Gastrocnemius medialis (tissue), 4 donors: ENCODE measurements at regions not wholly inside any gene's neighbourhood (a gene's known extent, or its start where the extent isn't known, plus 50 kb on each side); places are given as distances from the start of the nearest gene placed in this dataset.

Experiments
- ATAC-seq, 2 donors: fragments of 150-250 bp; one replicate each; pipeline ENCODE4 v1.9.1; 2016
- DNase-seq, 2 donors: peaks; one replicate each; pipeline ENCODE4 v3.0.0-alpha.2; 2019
- H3K27ac ChIP-seq, 4 donors: fragments of 200-600 bp; sonication (generic); 1 replicate in 1 of 4; 2 replicates in 3 of 4; pipeline ENCODE4 v1.5.1; 2016 to 2018; ENCODE audit warnings: mild to moderate bottlenecking in 2 of 4, moderate library complexity in 1 of 4
- H3K27me3 ChIP-seq, 3 donors: fragments of 200-600 bp; sonication (generic) in 2 of 3; 1 replicate in 1 of 3; 2 replicates in 2 of 3; pipeline versions ENCODE4 v1.5.1 to v1.6.0; 2016 to 2019; ENCODE audit warnings: mild to moderate bottlenecking in 1 of 3, moderate library complexity in 1 of 3
- H3K36me3 ChIP-seq, 2 donors: fragments of 200-600 bp; sonication (generic) in 1 of 2; one replicate each; pipeline ENCODE4 v1.5.1; 2017 to 2018
- H3K4me1 ChIP-seq, 2 donors: fragments of 200-600 bp; sonication (generic) in 1 of 2; one replicate each; pipeline ENCODE4 v1.5.1; 2016 to 2017; ENCODE audit warnings: mild to moderate bottlenecking in 2 of 2
- H3K4me3 ChIP-seq, 4 donors: fragments of 200-600 bp; sonication (generic) in 3 of 4; 1 replicate in 1 of 4; 2 replicates in 3 of 4; pipeline ENCODE4 v1.5.1; 2016 to 2019; ENCODE audit warnings: mild to moderate bottlenecking in 2 of 4
- H3K9me3 ChIP-seq, 3 donors: fragments of 200-600 bp; sonication (generic) in 2 of 3; 1 replicate in 1 of 3; 2 replicates in 2 of 3; pipeline ENCODE4 v1.5.1; 2016 to 2019
- CTCF ChIP-seq, 5 experiments: fragments of 450-650 bp in 3 of 5; fragments of 200-600 bp in 2 of 5; sonication (generic) in 2 of 5; IDR thresholded peaks in 4 of 5; conservative IDR thresholded peaks in 1 of 5; 1 replicate in 4 of 5; 2 replicates in 1 of 5; pipeline ENCODE4 v1.5.1; 2016 to 2019; ENCODE audit warnings: antibody characterized with exemption in 5 of 5, mild to moderate bottlenecking in 3 of 5, moderate library complexity in 3 of 5
- POLR2A ChIP-seq, 2 donors: fragments of 450-650 bp; IDR thresholded peaks; one replicate each; pipeline ENCODE4 v1.6.1; 2017; ENCODE audit warnings: antibody characterized with exemption in 2 of 2, mild to moderate bottlenecking in 2 of 2, moderate library complexity in 2 of 2
- in situ Hi-C, 4 donors: fragments of 200-750 bp; cut with MboI; loops; one replicate each; pipeline versions ENCODE4 v1.15.0 to v1.8.0; 2017; ENCODE audit warnings: low sequenced_read_pairs in 4 of 4
- intact Hi-C: fragments of 100-400 bp; cut with DNase I; formaldehyde crosslinking; loops from one replicate; pipeline ENCODE4 v1.15.1; 2023; ENCODE audit warnings: low total_unique reads

- in situ Hi-C loops: no loop called here
- no peak overlapping the region for H3K27ac ChIP-seq
- no peak overlapping the region for H3K4me3 ChIP-seq
- DNase-seq: no peak
- intact Hi-C loops: no loop called here
- no peaks in the 10 kb centered on the region for H3K27me3 ChIP-seq
- no peak for ATAC-seq
- H3K9me3 ChIP-seq: no peaks in the 10 kb centered on the region
- no peaks in the 10 kb centered on the region for H3K4me1 ChIP-seq
- H3K36me3 ChIP-seq: no peaks in the 10 kb centered on the region
- TF ChIP-seq POLR2A (IDR thresholded peaks at IDR 0.05): no peak
- no peak for TF ChIP-seq CTCF (IDR thresholded peaks at IDR 0.05 in 4 of 5, conservative IDR thresholded peaks at IDR 0.05 in 1 of 5)
These were observed 76.0 kb downstream of the FAM124B start for GRCh38 chr2:224325941-224326340.

- in situ Hi-C loops (no loop called here), intact Hi-C loops (no loop called here)
- Histone ChIP-seq H3K27ac (no peak overlapping the region), H3K4me1 (no peaks in the 10 kb centered on the region), H3K4me3 (no peak overlapping the region), H3K27me3 (no peaks in the 10 kb centered on the region), H3K36me3 (no peaks in the 10 kb centered on the region), H3K9me3 (no peaks in the 10 kb centered on the region)
- TF ChIP-seq CTCF (IDR thresholded peaks at IDR 0.05 in 4 of 5, conservative IDR thresholded peaks at IDR 0.05 in 1 of 5) (no peak), POLR2A (IDR thresholded peaks at IDR 0.05) (no peak)
- ATAC-seq: no peak
- no peak for DNase-seq
These were observed 77.3 kb downstream of the FAM124B start for GRCh38 chr2:224324604-224325003.

- intact Hi-C loops (no loop called here), in situ Hi-C loops (no loop called here)
- DNase-seq (no peak), ATAC-seq (no peak)
- Histone ChIP-seq H3K4me3 (no peak overlapping the region), H3K27me3 (no peaks in the 10 kb centered on the region), H3K27ac (no peak overlapping the region), H3K4me1 (no peaks in the 10 kb centered on the region), H3K36me3 (no peaks in the 10 kb centered on the region), H3K9me3 (no peaks in the 10 kb centered on the region)
- TF ChIP-seq CTCF (IDR thresholded peaks at IDR 0.05 in 4 of 5, conservative IDR thresholded peaks at IDR 0.05 in 1 of 5) (no peak), POLR2A (IDR thresholded peaks at IDR 0.05) (no peak)
These were observed 81.2 kb downstream of the FAM124B start for GRCh38 chr2:224320660-224321059.

GRCh38 chr2:224319750-224320149 is 82.2 kb downstream of the FAM124B start:
- Histone ChIP-seq H3K27ac (no peak overlapping the region), H3K4me3 (no peak overlapping the region), H3K27me3 (no peaks in the 10 kb centered on the region), H3K36me3 (no peaks in the 10 kb centered on the region), H3K4me1 (no peaks in the 10 kb centered on the region), H3K9me3 (no peaks in the 10 kb centered on the region)
- intact Hi-C loops (no loop called here), in situ Hi-C loops (no loop called here)
- ATAC-seq (no peak), DNase-seq (no peak)
- TF ChIP-seq CTCF (IDR thresholded peaks at IDR 0.05 in 4 of 5, conservative IDR thresholded peaks at IDR 0.05 in 1 of 5) (no peak), POLR2A (IDR thresholded peaks at IDR 0.05) (no peak)

GRCh38 chr2:224312741-224313140 is 89.2 kb downstream of the FAM124B start:
- ATAC-seq (no peak), DNase-seq (no peak)
- Histone ChIP-seq H3K4me3 (no peak overlapping the region), H3K36me3 (no peaks in the 10 kb centered on the region), H3K27me3 (no peaks in the 10 kb centered on the region), H3K4me1 (no peaks in the 10 kb centered on the region), H3K9me3 (no peaks in the 10 kb centered on the region), H3K27ac (no peak overlapping the region)
- in situ Hi-C loops: no loop called here
- intact Hi-C loops: no loop called here
- TF ChIP-seq CTCF (IDR thresholded peaks at IDR 0.05 in 4 of 5, conservative IDR thresholded peaks at IDR 0.05 in 1 of 5) (no peak), POLR2A (IDR thresholded peaks at IDR 0.05) (no peak)
